Keratinocyte (primary cell): ENCODE measurements at regions not wholly inside any gene's neighbourhood (a gene's known extent, or its start where the extent isn't known, plus 50 kb on each side); places are given as distances from the start of the nearest gene placed in this dataset.

ENCODE experiments used
- DNase-seq: peaks from one replicate; pipeline ENCODE4 v3.0.0-alpha.2; 2011; ENCODE audit warnings: low read depth, missing footprints, low spot score
- FAIRE-seq: peaks from 2 replicates; lab custom pipeline; 2011; peaks lifted over from hg19 to GRCh38; lab: Jason Lieb, UNC
- H2AFZ ChIP-seq: 2 replicates; pipeline ENCODE4 v1.6.0; 2012; ENCODE audit warnings: low read length, control low read depth, inconsistent platforms; ENCODE audit not compliant: control insufficient read depth
- H3K27ac ChIP-seq: 2 replicates; pipeline ENCODE4 v1.5.1; 2011; ENCODE audit warnings: low read length; ENCODE audit not compliant: control insufficient read depth, insufficient read depth
- H3K27me3 ChIP-seq: 3 replicates; pipeline ENCODE4 v1.6.0; 2011; ENCODE audit warnings: low read length; ENCODE audit not compliant: control insufficient read depth, insufficient read depth; ENCODE audit errors: extremely low read depth
- H3K36me3 ChIP-seq, 2 experiments: 2 replicates in 1 of 2; 3 replicates in 1 of 2; pipeline ENCODE4 v1.5.1; 2011; ENCODE audit warnings: low read length in 2 of 2, mild to moderate bottlenecking in 1 of 2; ENCODE audit not compliant: control insufficient read depth in 2 of 2, insufficient read depth in 2 of 2; ENCODE audit errors: extremely low read depth in 1 of 2
- H3K4me1 ChIP-seq: 3 replicates; pipeline ENCODE4 v1.5.1; 2011; ENCODE audit warnings: low read length; ENCODE audit not compliant: control insufficient read depth, insufficient read depth; ENCODE audit errors: extremely low read depth
- H3K4me2 ChIP-seq: 3 replicates; pipeline ENCODE4 v1.6.0; 2011; ENCODE audit warnings: low read depth, low read length; ENCODE audit not compliant: control insufficient read depth, insufficient read depth; ENCODE audit errors: extremely low read depth
- H3K4me3 ChIP-seq, 3 experiments: fragments of 200-600 bp in 1 of 3; sonication (generic) in 1 of 3; 2 replicates in 2 of 3; 3 replicates in 1 of 3; pipeline ENCODE4 v1.5.1; 2011 to 2016; ENCODE audit warnings: low read length in 3 of 3, mild to moderate bottlenecking in 3 of 3, control low read depth in 2 of 3, inconsistent platforms in 1 of 3, low read depth in 1 of 3, mixed read lengths in 1 of 3, mixed run types in 1 of 3, moderate library complexity in 1 of 3; ENCODE audit not compliant: control insufficient read depth in 2 of 3, insufficient read depth in 2 of 3; ENCODE audit errors: extremely low read depth in 1 of 3
- H3K79me2 ChIP-seq: 2 replicates; pipeline ENCODE4 v1.6.0; 2012; ENCODE audit warnings: low read length; ENCODE audit not compliant: control insufficient read depth, insufficient read depth
- H3K9ac ChIP-seq: 3 replicates; pipeline ENCODE4 v1.6.0; 2011; ENCODE audit warnings: low read length; ENCODE audit not compliant: control insufficient read depth, insufficient read depth; ENCODE audit errors: extremely low read depth
- H3K9me1 ChIP-seq: 3 replicates; pipeline ENCODE4 v1.6.0; 2011; ENCODE audit warnings: low read length; ENCODE audit not compliant: control insufficient read depth, insufficient read depth; ENCODE audit errors: extremely low read depth
- H3K9me3 ChIP-seq: 2 replicates; pipeline ENCODE4 v1.5.1; 2012; ENCODE audit warnings: low read depth, low read length; ENCODE audit not compliant: control insufficient read depth
- H4K20me1 ChIP-seq: 3 replicates; pipeline ENCODE4 v1.6.0; 2011; ENCODE audit warnings: low read length; ENCODE audit not compliant: control insufficient read depth, insufficient read depth; ENCODE audit errors: extremely low read depth
- CTCF ChIP-seq, 3 experiments: IDR thresholded peaks in 1 of 3; conservative IDR thresholded peaks in 1 of 3; optimal IDR thresholded peaks in 1 of 3; 2 replicates in 2 of 3; 3 replicates in 1 of 3; pipeline versions ENCODE3 to v1.5.1; 2011; ENCODE audit warnings: low read length in 3 of 3, mild to moderate bottlenecking in 3 of 3, moderate library complexity in 2 of 3, control low read depth in 1 of 3, inconsistent platforms in 1 of 3; ENCODE audit not compliant: insufficient read depth in 2 of 3; ENCODE audit errors: extremely low read depth in 1 of 3
- EZH2 ChIP-seq: IDR thresholded peaks from one replicate; pipeline ENCODE4 v1.6.1; 2012; ENCODE audit warnings: inconsistent platforms, mild to moderate bottlenecking, low read length, moderate library complexity
- dilution Hi-C: fragments of 300-500 bp; cut with MboI; formaldehyde crosslinking; loops from one replicate; pipeline ENCODE4 v1.7.0; 2020; ENCODE audit warnings: low sequenced_read_pairs; ENCODE audit not compliant: extremely low pct_ligation_motif_present

- Histone ChIP-seq H3K4me3 (no peak overlapping the region), H3K9ac (no peak overlapping the region), H3K27me3 (no peaks in the 10 kb centered on the region), H3K4me1 (no peaks in the 10 kb centered on the region), H3K27ac (no peak overlapping the region), H3K36me3 (no peaks in the 10 kb centered on the region), H3K9me3 (no peaks in the 10 kb centered on the region), H3K4me2 (no peak overlapping the region), H3K9me1 (no peaks in the 10 kb centered on the region), H3K79me2 (no peaks in the 10 kb centered on the region), H4K20me1 (no peaks in the 10 kb centered on the region), H2AFZ (no peak overlapping the region)
- TF ChIP-seq CTCF (optimal IDR thresholded peaks at IDR 0.05 in 1 of 3, IDR thresholded peaks at IDR 0.05 in 1 of 3, conservative IDR thresholded peaks at IDR 0.05 in 1 of 3; ENCODE audit: extremely low read depth in 1 of 3, insufficient read depth in 2 of 3, low read length in 3 of 3) (no peak), EZH2 (no peak)
- FAIRE-seq (no peak), DNase-seq (no peak)
- dilution Hi-C loops, result no loop called here
Observed at GRCh38 chr21:16676391-16676790, 836.5 kb upstream of the CXADR start.

GRCh38 chr21:16678429-16679160 lies 834.2 kb upstream of the CXADR start:
- dilution Hi-C loops, result no loop called here
- DNase-seq (no peak), FAIRE-seq (no peak)
- Histone ChIP-seq H3K36me3 (no peaks in the 10 kb centered on the region), H3K27ac (no peak overlapping the region), H3K9me3 (no peaks in the 10 kb centered on the region), H4K20me1 (no peaks in the 10 kb centered on the region), H2AFZ (no peak overlapping the region), H3K9me1 (no peaks in the 10 kb centered on the region), H3K4me3 (no peak overlapping the region), H3K4me1 (no peaks in the 10 kb centered on the region), H3K4me2 (no peak overlapping the region), H3K9ac (no peak overlapping the region), H3K27me3 (no peaks in the 10 kb centered on the region), H3K79me2 (no peaks in the 10 kb centered on the region)
- TF ChIP-seq EZH2 (no peak), CTCF (optimal IDR thresholded peaks at IDR 0.05 in 1 of 3, IDR thresholded peaks at IDR 0.05 in 1 of 3, conservative IDR thresholded peaks at IDR 0.05 in 1 of 3; ENCODE audit: extremely low read depth in 1 of 3, insufficient read depth in 2 of 3, low read length in 3 of 3) (no peak)
